ENCODE measurements at regions not wholly inside any gene's neighbourhood (a gene's known extent, or its start where the extent isn't known, plus 50 kb on each side); places are given as distances from the start of the nearest gene placed in this dataset.

DNA sequence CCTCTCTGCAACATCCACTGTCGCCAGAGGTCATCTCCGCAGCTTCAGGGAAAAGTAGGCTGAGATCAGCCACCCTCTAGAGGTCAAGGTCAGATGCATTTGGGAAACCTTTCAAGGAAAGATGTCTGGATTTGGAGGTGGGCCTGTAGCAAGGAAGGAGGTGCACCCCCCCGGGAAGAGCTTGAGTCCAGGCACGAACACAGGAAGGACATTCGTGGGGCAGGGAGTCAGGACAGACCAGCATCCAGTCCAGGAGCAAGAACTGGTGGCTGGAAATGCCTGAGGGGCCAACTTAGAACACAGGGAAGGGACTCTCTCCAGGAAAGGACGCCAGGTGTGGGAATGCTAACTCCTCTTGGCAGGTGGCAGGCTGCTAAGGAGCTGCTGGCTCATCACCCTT is 614.1 kb upstream of the MGMT start:
- TF ChIP-seq, protein P1, sequence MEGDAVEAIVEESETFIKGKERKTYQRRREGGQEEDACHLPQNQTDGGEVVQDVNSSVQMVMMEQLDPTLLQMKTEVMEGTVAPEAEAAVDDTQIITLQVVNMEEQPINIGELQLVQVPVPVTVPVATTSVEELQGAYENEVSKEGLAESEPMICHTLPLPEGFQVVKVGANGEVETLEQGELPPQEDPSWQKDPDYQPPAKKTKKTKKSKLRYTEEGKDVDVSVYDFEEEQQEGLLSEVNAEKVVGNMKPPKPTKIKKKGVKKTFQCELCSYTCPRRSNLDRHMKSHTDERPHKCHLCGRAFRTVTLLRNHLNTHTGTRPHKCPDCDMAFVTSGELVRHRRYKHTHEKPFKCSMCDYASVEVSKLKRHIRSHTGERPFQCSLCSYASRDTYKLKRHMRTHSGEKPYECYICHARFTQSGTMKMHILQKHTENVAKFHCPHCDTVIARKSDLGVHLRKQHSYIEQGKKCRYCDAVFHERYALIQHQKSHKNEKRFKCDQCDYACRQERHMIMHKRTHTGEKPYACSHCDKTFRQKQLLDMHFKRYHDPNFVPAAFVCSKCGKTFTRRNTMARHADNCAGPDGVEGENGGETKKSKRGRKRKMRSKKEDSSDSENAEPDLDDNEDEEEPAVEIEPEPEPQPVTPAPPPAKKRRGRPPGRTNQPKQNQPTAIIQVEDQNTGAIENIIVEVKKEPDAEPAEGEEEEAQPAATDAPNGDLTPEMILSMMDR (IDR thresholded peaks at IDR 0.05 in 2 of 3, conservative IDR thresholded peaks at IDR 0.05 in 1 of 3; ENCODE audit: borderline replicate concordance in 1 of 3, insufficient read depth in 1 of 3, low read depth in 2 of 3, low read length in 2 of 3): no peak
- no peak for TF ChIP-seq JUND (IDR thresholded peaks at IDR 0.05)
- no peak for TF ChIP-seq EZH2phosphoT487 (IDR thresholded peaks at IDR 0.05; ENCODE audit: borderline replicate concordance)
- no peak for TF ChIP-seq POLR2A (IDR thresholded peaks at IDR 0.05; ENCODE audit: borderline replicate concordance, extremely low read depth, insufficient read depth, insufficient read length)
- TF ChIP-seq EGR1 (IDR thresholded peaks at IDR 0.05; ENCODE audit: low read depth): no peak
- TF ChIP-seq, protein P2, sequence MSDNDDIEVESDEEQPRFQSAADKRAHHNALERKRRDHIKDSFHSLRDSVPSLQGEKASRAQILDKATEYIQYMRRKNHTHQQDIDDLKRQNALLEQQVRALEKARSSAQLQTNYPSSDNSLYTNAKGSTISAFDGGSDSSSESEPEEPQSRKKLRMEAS (IDR thresholded peaks at IDR 0.05): no peak
- TF ChIP-seq POLR2AphosphoS5 (IDR thresholded peaks at IDR 0.05; ENCODE audit: low read depth, low read length): no peak
- no peak for TF ChIP-seq SRF (IDR thresholded peaks at IDR 0.05; ENCODE audit: low read depth)
- no peak for TF ChIP-seq ZNF274 (IDR thresholded peaks at IDR 0.05; ENCODE audit: low read depth, low read length)
